Astrocyte (in vitro differentiated cells and primary cell): ENCODE measurements at regions not wholly inside any gene's neighbourhood (a gene's known extent, or its start where the extent isn't known, plus 50 kb on each side); places are given as distances from the start of the nearest gene placed in this dataset.
A peak's percentile ranks its signal among the peaks of the same experiment; 100 is the strongest.

Experiments used
- DNase-seq: peaks from one replicate; pipeline ENCODE4 v3.0.0-alpha.2; 2010; ENCODE audit warnings: low read depth
- FAIRE-seq: peaks from 2 replicates; lab custom pipeline; 2011; peaks lifted over from hg19 to GRCh38; lab: Jason Lieb, UNC
- H2AFZ ChIP-seq: 2 replicates; pipeline ENCODE4 v1.6.0; 2012; ENCODE audit warnings: low read depth, low read length, inconsistent platforms
- H3K27ac ChIP-seq: 2 replicates; pipeline ENCODE4 v1.5.1; 2011; ENCODE audit warnings: low read depth, low read length, inconsistent platforms
- H3K27me3 ChIP-seq: 2 replicates; pipeline ENCODE4 v1.6.0; 2011; ENCODE audit warnings: low read length, inconsistent platforms; ENCODE audit not compliant: insufficient read depth
- H3K36me3 ChIP-seq: 2 replicates; pipeline ENCODE4 v1.5.1; 2011; ENCODE audit warnings: low read length, inconsistent platforms; ENCODE audit not compliant: insufficient read depth
- H3K4me1 ChIP-seq: 2 replicates; pipeline ENCODE4 v1.5.1; 2011; ENCODE audit warnings: low read length, inconsistent platforms; ENCODE audit not compliant: insufficient read depth
- H3K4me2 ChIP-seq: 2 replicates; pipeline ENCODE4 v1.6.0; 2012; ENCODE audit warnings: low read length, inconsistent platforms
- H3K4me3 ChIP-seq: 2 replicates; pipeline ENCODE4 v1.5.1; 2011; ENCODE audit warnings: low read depth, mild to moderate bottlenecking, low read length, inconsistent platforms; ENCODE audit not compliant: insufficient read depth
- H3K79me2 ChIP-seq: 2 replicates; pipeline ENCODE4 v1.6.0; 2012; ENCODE audit warnings: mild to moderate bottlenecking, low read length, inconsistent platforms; ENCODE audit not compliant: insufficient read depth
- H3K9ac ChIP-seq: 2 replicates; pipeline ENCODE4 v1.6.0; 2012; ENCODE audit warnings: mild to moderate bottlenecking, low read length, inconsistent platforms
- H3K9me3 ChIP-seq: 2 replicates; pipeline ENCODE4 v1.5.1; 2012; ENCODE audit warnings: low read depth, mild to moderate bottlenecking, low read length, inconsistent platforms; ENCODE audit not compliant: insufficient read depth
- H4K20me1 ChIP-seq: 2 replicates; pipeline ENCODE4 v1.6.0; 2012; ENCODE audit warnings: low read length, inconsistent platforms; ENCODE audit not compliant: insufficient read depth
- H3K27ac Mint-ChIP-seq: one replicate; pipeline ENCODE4 v1.8.0; 2021; ENCODE audit warnings: mild to moderate bottlenecking, mixed read lengths; ENCODE audit not compliant: unreplicated experiment
- H3K27me3 Mint-ChIP-seq: one replicate; pipeline ENCODE4 v1.8.0; 2021; ENCODE audit warnings: low read depth, mixed read lengths; ENCODE audit not compliant: unreplicated experiment
- H3K36me3 Mint-ChIP-seq: one replicate; pipeline ENCODE4 v1.8.0; 2021; ENCODE audit warnings: low read depth, mixed read lengths; ENCODE audit not compliant: unreplicated experiment
- H3K4me1 Mint-ChIP-seq: one replicate; pipeline ENCODE4 v1.8.0; 2021; ENCODE audit warnings: low read depth, mixed read lengths; ENCODE audit not compliant: unreplicated experiment
- H3K4me3 Mint-ChIP-seq: one replicate; pipeline ENCODE4 v1.8.0; 2021; ENCODE audit warnings: mild to moderate bottlenecking, moderate library complexity, mixed read lengths; ENCODE audit not compliant: unreplicated experiment
- H3K9me3 Mint-ChIP-seq: one replicate; pipeline ENCODE4 v1.8.0; 2021; ENCODE audit warnings: mild to moderate bottlenecking, mixed read lengths; ENCODE audit not compliant: unreplicated experiment
- EZH2 ChIP-seq: IDR thresholded peaks from 2 replicates; pipeline ENCODE4 v1.6.1; 2012; ENCODE audit warnings: mild to moderate bottlenecking, low read length, inconsistent platforms; ENCODE audit not compliant: insufficient read depth
- TF ChIP-seq, protein P1 (sequence below): IDR thresholded peaks from 2 replicates; pipeline ENCODE4 v1.5.1; 2011; ENCODE audit warnings: low read depth, mild to moderate bottlenecking, inconsistent platforms, low read length, moderate library complexity; ENCODE audit not compliant: insufficient read depth

DNA sequence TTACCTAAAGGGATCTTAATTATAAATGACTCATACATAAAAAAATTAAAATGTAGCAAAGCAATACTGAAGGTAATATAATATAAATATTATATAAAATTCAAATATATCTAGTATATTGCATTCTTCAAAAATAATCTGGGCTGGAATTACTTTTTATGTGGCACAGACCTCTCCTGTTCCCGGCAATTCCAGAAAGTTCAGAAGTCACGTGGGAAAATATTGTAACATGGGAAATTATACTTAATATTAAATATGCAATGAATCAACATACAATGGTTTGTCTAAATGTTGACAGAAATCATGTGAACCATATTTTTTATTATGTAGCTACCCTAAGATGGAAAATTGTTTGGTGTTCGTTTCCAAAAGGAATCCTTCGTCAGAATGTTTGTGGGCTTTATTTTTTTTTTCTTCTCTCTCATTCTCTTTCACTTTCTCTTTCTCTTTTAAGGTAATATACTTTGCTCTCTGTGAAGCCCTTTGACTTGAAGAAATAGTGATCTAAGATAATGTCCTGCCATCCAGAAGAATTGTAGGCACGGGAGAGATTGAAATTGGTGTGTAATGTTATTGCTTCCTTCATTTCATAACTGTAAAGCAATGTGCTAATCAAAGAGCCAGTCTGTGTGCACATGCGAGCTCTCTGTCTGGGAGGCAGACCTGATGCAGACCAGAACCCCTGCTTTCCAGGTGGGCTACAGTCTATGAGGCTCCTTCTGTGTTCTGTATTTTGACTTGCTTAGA, 559.4 kb downstream of the NR2F2 start:
- Histone ChIP-seq H3K79me2 (no peaks in the 10 kb centered on the region), H3K4me2 (peak overlapping the region; percentile 81), H3K36me3 (no peaks in the 10 kb centered on the region), H3K9ac (peak overlapping the region; percentile 17), H2AFZ (peak overlapping the region; percentile 51), H3K27me3 (no peaks in the 10 kb centered on the region), H3K9me3 (no peaks in the 10 kb centered on the region), H4K20me1 (no peaks in the 10 kb centered on the region), H3K4me1 (no peaks in the 10 kb centered on the region), H3K27ac (no peak overlapping the region), H3K4me3 (peak overlapping the region; percentile 21)
- no peak for DNase-seq
- no peaks in the 10 kb centered on the region for H3K36me3 Mint-ChIP-seq
- no peaks in the 10 kb centered on the region for H3K9me3 Mint-ChIP-seq
- no peak for FAIRE-seq
- no peak overlapping the region for H3K27ac Mint-ChIP-seq
- peaks cover 6% of the 10 kb centered on the region for H3K4me1 Mint-ChIP-seq
- H3K4me3 Mint-ChIP-seq, result peak overlapping the region; percentile 27
- peaks cover 2% of the 10 kb centered on the region for H3K27me3 Mint-ChIP-seq
- TF ChIP-seq, protein P1, sequence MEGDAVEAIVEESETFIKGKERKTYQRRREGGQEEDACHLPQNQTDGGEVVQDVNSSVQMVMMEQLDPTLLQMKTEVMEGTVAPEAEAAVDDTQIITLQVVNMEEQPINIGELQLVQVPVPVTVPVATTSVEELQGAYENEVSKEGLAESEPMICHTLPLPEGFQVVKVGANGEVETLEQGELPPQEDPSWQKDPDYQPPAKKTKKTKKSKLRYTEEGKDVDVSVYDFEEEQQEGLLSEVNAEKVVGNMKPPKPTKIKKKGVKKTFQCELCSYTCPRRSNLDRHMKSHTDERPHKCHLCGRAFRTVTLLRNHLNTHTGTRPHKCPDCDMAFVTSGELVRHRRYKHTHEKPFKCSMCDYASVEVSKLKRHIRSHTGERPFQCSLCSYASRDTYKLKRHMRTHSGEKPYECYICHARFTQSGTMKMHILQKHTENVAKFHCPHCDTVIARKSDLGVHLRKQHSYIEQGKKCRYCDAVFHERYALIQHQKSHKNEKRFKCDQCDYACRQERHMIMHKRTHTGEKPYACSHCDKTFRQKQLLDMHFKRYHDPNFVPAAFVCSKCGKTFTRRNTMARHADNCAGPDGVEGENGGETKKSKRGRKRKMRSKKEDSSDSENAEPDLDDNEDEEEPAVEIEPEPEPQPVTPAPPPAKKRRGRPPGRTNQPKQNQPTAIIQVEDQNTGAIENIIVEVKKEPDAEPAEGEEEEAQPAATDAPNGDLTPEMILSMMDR, result no peak
- TF ChIP-seq EZH2, result no peak

DNA sequence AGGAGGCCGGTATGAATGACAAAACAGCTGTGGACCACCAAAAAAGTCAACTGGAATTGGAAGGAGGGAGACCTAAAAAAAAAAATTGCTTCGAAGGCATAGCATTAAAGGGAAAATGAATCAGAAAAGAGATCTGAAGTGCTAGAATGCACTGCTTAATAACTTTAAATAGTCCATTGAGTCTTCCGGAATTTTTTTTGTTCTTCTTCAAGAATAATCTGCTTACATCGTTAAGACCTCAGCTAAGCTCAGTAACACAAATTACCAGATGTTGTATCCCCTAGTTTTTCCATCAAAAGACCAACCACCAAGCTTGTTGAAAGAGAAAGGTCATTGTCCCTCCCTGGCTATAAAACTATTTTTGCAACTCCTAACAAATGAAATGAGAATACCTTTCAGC, 560.5 kb downstream of the NR2F2 start:
- Histone ChIP-seq H3K9ac (no peak overlapping the region), H3K27ac (no peak overlapping the region), H2AFZ (no peak overlapping the region), H3K79me2 (no peaks in the 10 kb centered on the region), H3K4me1 (no peaks in the 10 kb centered on the region), H3K36me3 (no peaks in the 10 kb centered on the region), H4K20me1 (no peaks in the 10 kb centered on the region), H3K4me2 (peak overlapping the region; percentile 50), H3K9me3 (no peaks in the 10 kb centered on the region), H3K4me3 (peak overlapping the region; percentile 1), H3K27me3 (no peaks in the 10 kb centered on the region)
- H3K27ac Mint-ChIP-seq, result no peak overlapping the region
- H3K36me3 Mint-ChIP-seq, result no peaks in the 10 kb centered on the region
- DNase-seq, result no peak
- TF ChIP-seq, protein P1, result no peak
- TF ChIP-seq EZH2, result no peak
- H3K9me3 Mint-ChIP-seq, result no peaks in the 10 kb centered on the region
- peaks cover 2% of the 10 kb centered on the region for H3K27me3 Mint-ChIP-seq
- FAIRE-seq, result no peak
- no peak overlapping the region for H3K4me3 Mint-ChIP-seq
- peaks cover 6% of the 10 kb centered on the region for H3K4me1 Mint-ChIP-seq

DNA sequence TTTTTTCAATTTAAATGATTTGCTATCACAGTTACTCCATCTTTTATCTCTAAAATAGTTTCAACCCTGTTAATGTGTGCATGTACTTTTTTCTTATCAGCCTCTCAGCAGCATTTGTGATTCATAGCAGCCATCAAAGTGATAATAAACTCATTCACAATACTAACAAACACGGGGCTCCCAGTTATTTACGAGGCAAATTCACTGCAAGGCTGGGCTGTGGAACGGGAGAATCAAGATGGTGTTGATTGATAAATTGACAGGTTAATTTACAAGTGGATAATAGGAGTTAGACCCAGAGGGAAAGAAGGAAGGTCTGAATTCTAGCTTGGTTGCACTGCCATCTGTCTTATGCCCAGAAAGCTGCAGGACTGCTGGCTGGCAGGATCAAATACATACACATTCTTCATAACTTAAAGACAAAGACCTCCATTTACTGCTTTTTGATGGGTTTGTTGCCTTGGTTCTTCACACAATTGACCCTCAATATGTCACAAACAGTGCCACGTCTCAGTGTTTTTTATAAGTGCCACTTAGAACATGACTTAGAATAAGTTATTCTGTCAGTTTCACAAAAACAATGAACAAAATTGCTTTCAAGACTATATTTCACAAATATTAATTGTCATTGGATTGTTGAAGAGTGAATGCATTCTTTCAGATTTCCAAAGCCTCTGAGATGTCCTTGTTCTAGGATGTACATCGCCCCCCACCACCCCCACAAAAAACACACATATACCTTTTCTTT, 562.8 kb downstream of the NR2F2 start:
- H3K4me1 Mint-ChIP-seq, result peaks cover 2% of the 10 kb centered on the region
- Histone ChIP-seq H3K27ac (no peak overlapping the region), H3K9me3 (no peaks in the 10 kb centered on the region), H3K9ac (no peak overlapping the region), H2AFZ (no peak overlapping the region), H3K36me3 (no peaks in the 10 kb centered on the region), H4K20me1 (no peaks in the 10 kb centered on the region), H3K4me2 (no peak overlapping the region), H3K4me3 (no peak overlapping the region), H3K4me1 (no peaks in the 10 kb centered on the region), H3K79me2 (no peaks in the 10 kb centered on the region), H3K27me3 (no peaks in the 10 kb centered on the region)
- FAIRE-seq (no peak), DNase-seq (no peak)
- peaks cover 2% of the 10 kb centered on the region for H3K27me3 Mint-ChIP-seq
- H3K36me3 Mint-ChIP-seq, result no peaks in the 10 kb centered on the region
- no peaks in the 10 kb centered on the region for H3K9me3 Mint-ChIP-seq
- TF ChIP-seq, protein P1, result peak; percentile 23
- no peak for TF ChIP-seq EZH2
- H3K4me3 Mint-ChIP-seq, result no peak overlapping the region
- H3K27ac Mint-ChIP-seq, result no peak overlapping the region
